HCT116 (cell line): ENCODE measurements at regions not wholly inside any gene's neighbourhood (a gene's known extent, or its start where the extent isn't known, plus 50 kb on each side); places are given as distances from the start of the nearest gene placed in this dataset.

Source experiments
- ATAC-seq: fragments of 200-7000 bp; cut with Tn5 transposase; 2 replicates; pipeline ENCODE4 v1.9.1; 2020; ENCODE audit warnings: mild to moderate bottlenecking, moderate library complexity
- BruUV-seq: library from RNA; stranded (reverse); fragments of 400-500 nt; replicated peaks from 2 replicates; lab custom pipeline; 2021; lab: Mats Ljungman, UMichigan
- CTCF ChIA-PET: fragments of 300-600 bp; sonication (Branson Sonifier 250); formaldehyde crosslinking; loops from one replicate; lab custom pipeline; 2021; ENCODE audit warnings: antibody characterized with exemption; lab: Charles Lee
- POLR2A ChIA-PET: fragments of 300-600, 350-600 bp; sonication (Branson Sonifier 250); formaldehyde crosslinking; loops from one replicate; lab custom pipeline; 2021; ENCODE audit warnings: antibody characterized with exemption; lab: Charles Lee
- RAD21 ChIA-PET, 2 experiments: fragments of 300-600 bp; sonication (Branson Sonifier 250); formaldehyde crosslinking; loops; one replicate each; lab custom pipeline; 2023; ENCODE audit warnings: low total read pairs in 2 of 2; ENCODE audit not compliant: uncharacterized antibody in 2 of 2, unreplicated experiment in 2 of 2, low non-redundant PET in 1 of 2; lab: Charles Lee
- DNase-seq: peaks from one replicate; pipeline ENCODE4 v3.0.0-alpha.2; 2010; ENCODE audit warnings: low read depth, low spot score
- H2AFZ ChIP-seq: fragments of 200-600 bp; shearing (Covaris generic), sonication (generic); 2 replicates; pipeline ENCODE4 v1.6.1; 2017; ENCODE audit warnings: low read depth, mixed run types, mixed read lengths, antibody characterized with exemption, low read length; ENCODE audit not compliant: poor library complexity, severe bottlenecking
- H3K27ac ChIP-seq: 2 replicates; pipeline ENCODE4 v1.5.1; 2012; ENCODE audit warnings: low read depth, low read length
- H3K27me3 ChIP-seq: fragments of 200-600 bp; sonication (generic); 2 replicates; pipeline ENCODE4 v1.6.1; 2016; ENCODE audit warnings: mixed run types, low read length, mixed read lengths; ENCODE audit not compliant: insufficient read depth
- H3K36me3 ChIP-seq, 2 experiments: fragments of 200-500 bp in 1 of 2; fragments of 200-600 bp in 1 of 2; sonication (Bioruptor generic) in 1 of 2; sonication (generic) in 1 of 2; 2 replicates each; pipeline versions ENCODE4 v1.5.1 to v1.6.1; 2014 to 2016; ENCODE audit warnings: low read length in 2 of 2, inconsistent platforms in 1 of 2, mixed read lengths in 1 of 2, mixed run types in 1 of 2; ENCODE audit not compliant: insufficient read depth in 2 of 2, control insufficient read depth in 1 of 2
- H3K4me1 ChIP-seq, 2 experiments: fragments of 200-600 bp in 1 of 2; sonication (generic) in 1 of 2; 2 replicates each; pipeline versions ENCODE4 v1.5.1 to v1.6.1; 2012 to 2017; ENCODE audit warnings: low read length in 2 of 2, inconsistent platforms in 1 of 2, mild to moderate bottlenecking in 1 of 2, mixed read lengths in 1 of 2, mixed run types in 1 of 2, moderate library complexity in 1 of 2; ENCODE audit not compliant: insufficient read depth in 2 of 2, control insufficient read depth in 1 of 2
- H3K4me2 ChIP-seq: fragments of 200-600 bp; sonication (generic); 2 replicates; pipeline ENCODE4 v1.6.1; 2017; ENCODE audit warnings: mixed run types, low read length, mixed read lengths
- H3K4me3 ChIP-seq, 2 experiments: fragments of 200-600 bp in 1 of 2; sonication (generic) in 1 of 2; replicated peaks in 1 of 2; 2 replicates each; pipeline ENCODE4 v1.5.1; 2011 to 2016; ENCODE audit warnings: low read length in 2 of 2, control low read depth in 1 of 2, low read depth in 1 of 2, mild to moderate bottlenecking in 1 of 2, mixed read lengths in 1 of 2, mixed run types in 1 of 2
- H3K79me2 ChIP-seq: fragments of 200-600 bp; sonication (generic); 2 replicates; pipeline ENCODE4 v1.6.1; 2017; ENCODE audit warnings: mild to moderate bottlenecking, mixed run types, low read length, moderate library complexity, mixed read lengths; ENCODE audit not compliant: insufficient read depth
- H3K9ac ChIP-seq: fragments of 200-600 bp; sonication (generic); 2 replicates; pipeline ENCODE4 v1.6.1; 2016; ENCODE audit warnings: low read length, mixed read lengths
- H3K9me2 ChIP-seq: fragments of 200-600 bp; sonication (generic), shearing (Covaris generic); 2 replicates; pipeline ENCODE4 v1.6.1; 2017; ENCODE audit warnings: mixed run types, mild to moderate bottlenecking, moderate library complexity; ENCODE audit not compliant: insufficient read depth
- H3K9me3 ChIP-seq, 2 experiments: fragments of 200-500 bp in 1 of 2; fragments of 200-600 bp in 1 of 2; sonication (Bioruptor generic) in 1 of 2; sonication (generic) in 1 of 2; 2 replicates each; pipeline ENCODE4 v1.6.1; 2014 to 2017; ENCODE audit warnings: low read length in 2 of 2, mixed read lengths in 2 of 2, inconsistent platforms in 1 of 2, low read depth in 1 of 2, mild to moderate bottlenecking in 1 of 2, mixed run types in 1 of 2, moderate library complexity in 1 of 2; ENCODE audit not compliant: control insufficient read depth in 1 of 2, insufficient read depth in 1 of 2
- H4K20me1 ChIP-seq: fragments of 200-600 bp; sonication (generic), shearing (Covaris generic); 2 replicates; pipeline ENCODE4 v1.6.1; 2017; ENCODE audit warnings: mixed run types, mild to moderate bottlenecking, moderate library complexity; ENCODE audit not compliant: insufficient read depth
- EGR1 ChIP-seq: IDR thresholded peaks from 2 replicates; pipeline ENCODE4 v1.6.1; 2012; ENCODE audit warnings: low read depth
- EZH2phosphoT487 ChIP-seq: fragments of 200-600 bp; IDR thresholded peaks from 2 replicates; pipeline ENCODE4 v1.6.1; 2018; ENCODE audit warnings: antibody characterized with exemption, borderline replicate concordance
- TCF7L2 ChIP-seq: IDR thresholded peaks from 2 replicates; pipeline ENCODE4 v1.7.0; 2011; ENCODE audit warnings: borderline replicate concordance, inconsistent platforms; ENCODE audit not compliant: insufficient read depth, insufficient read length; ENCODE audit errors: extremely low read depth
- YY1 ChIP-seq: IDR thresholded peaks from 2 replicates; pipeline ENCODE4 v1.6.1; 2011; ENCODE audit warnings: low read length, low read depth, moderate library complexity, mild to moderate bottlenecking; ENCODE audit not compliant: insufficient replicate concordance; ENCODE audit errors: extremely low read depth
- intact Hi-C: fragments of 100-400 bp; cut with micrococcal nuclease; formaldehyde crosslinking; loops from 2 replicates; pipeline ENCODE4 v1.10.0; 2022
- TF ChIP-seq, protein P1 (sequence below), 3 experiments: fragments of 200-600 bp in 1 of 3; sonication (generic) in 1 of 3; IDR thresholded peaks in 2 of 3; conservative IDR thresholded peaks in 1 of 3; 2 replicates each; pipeline ENCODE4 v1.5.1; 2012 to 2017; ENCODE audit warnings: low read depth in 2 of 3, low read length in 2 of 3, antibody characterized with exemption in 1 of 3, borderline replicate concordance in 1 of 3, control low read depth in 1 of 3, mild to moderate bottlenecking in 1 of 3, mixed read lengths in 1 of 3, mixed run types in 1 of 3, moderate library complexity in 1 of 3; ENCODE audit not compliant: insufficient read depth in 1 of 3

GRCh38 chr2:129480790-129481189 is 498.7 kb upstream of the RAB6C start:
- TF ChIP-seq, protein P1, sequence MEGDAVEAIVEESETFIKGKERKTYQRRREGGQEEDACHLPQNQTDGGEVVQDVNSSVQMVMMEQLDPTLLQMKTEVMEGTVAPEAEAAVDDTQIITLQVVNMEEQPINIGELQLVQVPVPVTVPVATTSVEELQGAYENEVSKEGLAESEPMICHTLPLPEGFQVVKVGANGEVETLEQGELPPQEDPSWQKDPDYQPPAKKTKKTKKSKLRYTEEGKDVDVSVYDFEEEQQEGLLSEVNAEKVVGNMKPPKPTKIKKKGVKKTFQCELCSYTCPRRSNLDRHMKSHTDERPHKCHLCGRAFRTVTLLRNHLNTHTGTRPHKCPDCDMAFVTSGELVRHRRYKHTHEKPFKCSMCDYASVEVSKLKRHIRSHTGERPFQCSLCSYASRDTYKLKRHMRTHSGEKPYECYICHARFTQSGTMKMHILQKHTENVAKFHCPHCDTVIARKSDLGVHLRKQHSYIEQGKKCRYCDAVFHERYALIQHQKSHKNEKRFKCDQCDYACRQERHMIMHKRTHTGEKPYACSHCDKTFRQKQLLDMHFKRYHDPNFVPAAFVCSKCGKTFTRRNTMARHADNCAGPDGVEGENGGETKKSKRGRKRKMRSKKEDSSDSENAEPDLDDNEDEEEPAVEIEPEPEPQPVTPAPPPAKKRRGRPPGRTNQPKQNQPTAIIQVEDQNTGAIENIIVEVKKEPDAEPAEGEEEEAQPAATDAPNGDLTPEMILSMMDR (IDR thresholded peaks at IDR 0.05 in 2 of 3, conservative IDR thresholded peaks at IDR 0.05 in 1 of 3; ENCODE audit: borderline replicate concordance in 1 of 3, insufficient read depth in 1 of 3, low read depth in 2 of 3, low read length in 2 of 3) = no peak
- TF ChIP-seq EZH2phosphoT487 (no peak), TCF7L2 (no peak), EGR1 (no peak)
- DNase-seq (no peak), ATAC-seq (no peak)
- CTCF ChIA-PET = no interaction called here
- Histone ChIP-seq H3K4me2 (no peak overlapping the region), H3K79me2 (no peaks in the 10 kb centered on the region), H3K27me3 (peaks cover 59% of the 10 kb centered on the region), H3K9me2 (no peaks in the 10 kb centered on the region), H4K20me1 (no peaks in the 10 kb centered on the region), H3K4me3 (no peak overlapping the region), H3K9ac (no peak overlapping the region), H3K4me1 (no peaks in the 10 kb centered on the region), H3K36me3 (no peaks in the 10 kb centered on the region), H2AFZ (no peak overlapping the region), H3K27ac (no peak overlapping the region), H3K9me3 (no peaks in the 10 kb centered on the region)
- BruUV-seq = no TSS peak
- POLR2A ChIA-PET = no interaction called here
- intact Hi-C loops = no loop called here
- RAD21 ChIA-PET = no interaction called here

DNA sequence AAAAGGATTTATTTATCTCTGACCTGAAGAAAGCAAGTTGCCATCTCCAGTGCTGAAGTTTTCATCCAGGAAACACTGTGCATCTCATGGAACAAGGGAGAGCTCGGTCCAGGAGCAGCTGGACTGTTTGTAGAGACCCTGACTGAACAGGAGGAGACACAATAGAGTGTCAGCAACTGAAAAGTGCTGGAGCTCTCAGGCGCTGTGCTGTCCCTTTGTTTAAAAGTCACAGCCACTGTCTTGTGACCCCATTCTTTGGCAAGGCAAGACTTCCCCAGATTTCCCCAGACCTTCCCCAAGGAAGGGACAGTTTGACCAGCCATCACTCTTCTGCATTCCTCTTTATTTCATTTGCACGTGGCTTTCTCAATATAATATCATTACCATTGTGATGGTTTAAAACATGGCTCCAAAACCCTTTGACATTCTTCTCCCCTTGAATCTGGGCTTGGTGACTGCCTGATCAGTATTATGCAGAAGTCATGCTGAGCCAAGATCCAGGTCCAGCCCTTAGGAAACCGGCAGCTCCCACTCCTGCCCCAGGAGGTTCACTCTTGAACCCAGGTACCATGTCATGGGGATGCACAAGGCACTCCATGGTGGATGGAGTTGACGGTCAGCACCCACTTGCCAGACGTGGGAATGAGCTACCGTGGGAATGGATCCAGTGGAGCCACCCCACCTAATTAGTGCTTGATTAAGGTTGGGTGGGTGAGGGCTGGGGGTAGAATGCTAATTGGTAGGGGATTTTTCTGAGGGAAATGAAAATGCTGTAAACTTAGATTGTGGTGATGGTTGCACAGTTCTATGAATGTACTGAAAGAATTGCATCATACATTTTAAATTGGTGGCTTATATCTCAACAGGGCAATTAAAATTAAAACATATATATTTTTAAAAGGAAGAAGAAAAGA is 497.9 kb upstream of the RAB6C start:
- intact Hi-C loops = no loop called here
- no peak overlapping the region for H3K4me2 ChIP-seq
- CTCF ChIA-PET = no interaction called here
- POLR2A ChIA-PET = no interaction called here
- no peaks in the 10 kb centered on the region for H4K20me1 ChIP-seq
- H3K79me2 ChIP-seq = no peaks in the 10 kb centered on the region
- H3K9me3 ChIP-seq = no peaks in the 10 kb centered on the region
- H3K4me1 ChIP-seq = no peaks in the 10 kb centered on the region
- no peak overlapping the region for H3K9ac ChIP-seq
- no TSS peak for BruUV-seq
- TF ChIP-seq YY1 = no peak
- H3K9me2 ChIP-seq = no peaks in the 10 kb centered on the region
- H3K27ac ChIP-seq = no peak overlapping the region
- peaks cover 55% of the 10 kb centered on the region for H3K27me3 ChIP-seq
- no peak overlapping the region for H3K4me3 ChIP-seq
- RAD21 ChIA-PET = no interaction called here
- H3K36me3 ChIP-seq = no peaks in the 10 kb centered on the region
- DNase-seq (no peak), ATAC-seq (no peak)
- H2AFZ ChIP-seq = no peak overlapping the region
